GM19397 (cell line): ENCODE measurements at regions not wholly inside any gene's neighbourhood (a gene's known extent, or its start where the extent isn't known, plus 50 kb on each side); places are given as distances from the start of the nearest gene placed in this dataset.

ENCODE experiments used
- ATAC-seq: cut with Tn5 transposase; IDR thresholded peaks from one replicate; pipeline ENCODE4 v1.9.1; 2021; ENCODE audit warnings: mild to moderate bottlenecking, moderate library complexity; ENCODE audit not compliant: unreplicated experiment

- no peak for ATAC-seq
These were observed 112.0 kb downstream of the TMCO5A start for GRCh38 chr15:38046257-38047051.

DNA sequence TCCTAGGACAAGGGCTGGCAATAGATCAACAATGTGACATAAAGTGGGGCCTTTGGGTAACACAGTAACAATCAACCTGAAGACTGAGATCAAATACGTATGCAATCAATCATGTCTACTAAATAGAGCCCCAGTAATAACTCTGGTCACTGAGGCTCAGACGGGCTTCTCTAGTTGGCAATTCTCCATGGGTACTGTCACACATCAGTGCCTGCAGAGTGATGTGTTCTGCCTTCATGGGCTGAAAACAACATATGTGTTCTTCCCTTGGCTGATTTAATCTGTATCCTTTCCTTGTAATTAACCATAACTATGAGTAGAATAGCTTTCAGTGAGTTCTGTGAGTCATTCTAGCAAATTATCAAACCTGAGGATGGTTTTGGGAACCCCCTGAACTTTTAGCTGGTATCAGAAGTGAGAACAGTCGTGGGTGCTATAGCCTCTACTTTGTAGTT lies 113.6 kb downstream of the TMCO5A start:
- ATAC-seq, result peak; percentile 70

DNA sequence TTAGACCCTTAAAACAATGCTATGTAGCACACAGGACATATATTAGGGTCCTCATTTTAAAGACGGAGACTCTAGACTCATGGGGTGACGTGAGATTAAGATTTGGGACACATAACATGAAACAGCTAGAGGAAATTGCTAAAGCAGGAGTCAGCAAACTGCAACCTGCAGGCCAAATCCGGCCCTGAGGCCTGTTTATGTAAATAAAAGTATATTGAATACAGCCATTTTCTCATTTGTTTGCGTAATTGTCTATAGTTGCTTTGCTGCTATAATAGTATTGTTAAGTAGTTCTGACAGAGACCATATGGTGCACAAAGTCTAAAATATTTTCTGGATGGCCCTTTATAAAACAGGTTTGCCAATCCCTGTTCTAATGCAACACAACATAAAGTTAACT lies 115.5 kb downstream of the TMCO5A start:
- no peak for ATAC-seq

GRCh38 chr15:38050529-38051448 lies 116.3 kb downstream of the TMCO5A start:
- no peak for ATAC-seq

DNA sequence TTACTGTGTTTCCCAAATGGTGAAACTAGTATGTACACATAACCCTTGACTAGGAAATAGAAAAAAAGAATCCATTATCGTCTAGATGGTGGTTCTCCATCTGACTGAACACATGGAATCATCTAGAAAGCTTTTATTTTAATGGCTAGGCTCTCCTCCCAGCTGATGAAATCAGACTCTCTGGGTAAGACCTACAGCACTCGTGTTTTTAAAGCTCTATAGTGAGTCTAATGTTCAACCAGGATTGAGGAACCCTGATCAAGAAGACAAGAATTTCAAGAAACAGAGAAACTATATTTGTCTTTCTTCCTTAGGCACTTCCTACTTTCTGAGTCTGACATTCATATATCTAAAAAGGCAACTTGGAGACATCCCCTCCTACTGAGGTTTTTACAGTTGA lies 118.8 kb downstream of the TMCO5A start:
- ATAC-seq, result no peak

DNA sequence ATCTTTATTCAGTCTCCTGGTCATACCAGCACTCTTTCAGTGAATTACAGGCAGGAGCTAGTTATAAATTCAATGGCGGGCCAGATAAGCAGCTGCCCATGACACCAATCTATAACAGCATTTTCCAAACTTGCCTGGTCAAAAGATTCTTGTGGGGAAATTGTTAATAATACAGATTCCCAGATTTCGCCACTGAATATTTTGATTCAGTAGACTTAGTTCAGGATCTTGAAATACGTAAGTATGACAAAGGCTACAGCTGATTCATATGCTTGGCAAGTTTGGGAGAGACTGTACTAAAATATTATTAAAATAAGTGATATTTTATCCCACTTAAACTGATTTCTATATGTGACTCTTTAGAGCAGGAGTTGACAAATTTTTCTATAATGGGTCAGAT lies 119.3 kb downstream of the TMCO5A start:
- ATAC-seq, result no peak

- ATAC-seq, result no peak
These were observed 120.0 kb downstream of the TMCO5A start for GRCh38 chr15:38054488-38054887.

GRCh38 chr15:38058596-38059075 lies 124.2 kb downstream of the TMCO5A start:
- no peak for ATAC-seq

DNA sequence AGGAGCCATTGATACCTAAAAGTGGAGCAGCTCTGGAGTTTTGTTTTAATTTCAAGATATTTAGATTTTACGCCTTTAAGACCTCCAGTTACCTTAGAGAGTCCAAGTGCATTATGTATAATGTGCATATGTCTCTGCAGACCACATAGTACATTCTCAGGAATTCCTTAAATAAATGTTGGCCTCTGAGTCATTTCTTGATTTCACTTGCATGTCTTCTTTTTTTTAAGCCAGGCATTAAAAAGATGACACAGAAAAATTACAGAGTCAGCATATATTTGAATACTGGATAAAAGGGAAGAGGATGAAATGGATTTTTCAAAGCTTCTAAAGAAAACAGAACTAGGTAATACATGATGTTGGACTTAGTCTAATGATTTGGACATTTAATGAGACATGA lies 125.2 kb downstream of the TMCO5A start:
- ATAC-seq, result no peak

DNA sequence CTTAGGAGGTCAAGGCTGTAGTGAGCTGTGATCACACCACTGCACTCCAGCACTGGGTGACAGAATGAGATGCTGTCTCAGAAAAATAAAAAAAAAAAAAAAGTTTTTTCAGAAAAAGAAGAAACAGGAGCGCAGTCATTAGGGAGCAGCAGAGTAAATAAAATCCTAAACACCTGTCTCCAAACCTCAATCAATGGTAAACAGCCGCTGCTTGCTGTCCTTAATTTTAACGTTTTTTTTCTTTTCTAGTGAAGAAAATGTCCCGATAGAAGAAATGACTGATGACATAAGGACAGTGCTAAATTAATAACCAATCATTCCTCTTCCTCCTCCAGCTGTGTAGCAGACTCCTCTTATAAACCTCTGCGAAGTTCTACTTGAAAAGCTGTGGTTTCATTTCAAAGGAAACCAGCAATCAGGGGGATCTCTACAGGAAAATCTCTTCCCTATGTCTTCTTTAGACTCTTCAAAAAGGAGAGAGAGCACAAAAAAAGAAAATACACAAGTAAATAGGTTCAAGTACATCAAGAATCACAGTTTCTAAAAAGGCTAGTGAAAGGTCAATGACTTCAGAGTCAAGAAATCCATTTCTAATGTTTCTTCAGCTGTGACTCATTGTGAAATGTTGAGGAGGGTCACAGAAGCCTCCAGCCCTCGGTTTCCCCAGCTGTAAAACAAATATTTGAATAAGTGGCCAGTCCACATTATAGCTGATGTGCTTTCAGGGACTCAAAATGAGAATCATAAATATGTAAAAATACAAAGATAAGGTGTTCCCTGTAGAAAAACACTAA lies 127.6 kb downstream of the TMCO5A start:
- no peak for ATAC-seq

DNA sequence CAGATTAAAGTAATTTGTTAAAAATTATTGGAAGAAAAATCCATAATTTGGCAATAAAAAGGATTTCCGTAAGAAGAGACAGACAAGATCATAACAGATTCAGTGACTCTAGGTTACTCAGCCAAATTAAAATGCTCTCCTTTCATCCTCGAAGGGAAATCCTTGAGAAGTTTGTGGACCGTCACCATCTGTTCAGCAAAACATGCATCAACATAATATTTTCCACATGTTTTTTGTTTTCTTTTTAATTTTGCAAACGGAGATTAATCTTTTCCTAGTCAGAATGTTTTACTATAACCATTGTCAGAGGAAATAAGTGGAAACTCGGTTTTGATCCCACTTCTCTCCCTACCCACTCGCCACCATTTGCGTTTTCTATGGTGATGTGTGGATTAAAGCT lies 128.3 kb downstream of the TMCO5A start:
- no peak for ATAC-seq

GRCh38 chr15:38065721-38066345 lies 131.4 kb downstream of the TMCO5A start:
- no peak for ATAC-seq

GRCh38 chr15:38066612-38067011 lies 132.2 kb downstream of the TMCO5A start:
- no peak for ATAC-seq

- peak; percentile 60 for ATAC-seq
These were observed 134.4 kb downstream of the TMCO5A start for GRCh38 chr15:38068626-38069391.

- ATAC-seq, result no peak
These were observed 135.1 kb downstream of the TMCO5A start for GRCh38 chr15:38069511-38070011.

DNA sequence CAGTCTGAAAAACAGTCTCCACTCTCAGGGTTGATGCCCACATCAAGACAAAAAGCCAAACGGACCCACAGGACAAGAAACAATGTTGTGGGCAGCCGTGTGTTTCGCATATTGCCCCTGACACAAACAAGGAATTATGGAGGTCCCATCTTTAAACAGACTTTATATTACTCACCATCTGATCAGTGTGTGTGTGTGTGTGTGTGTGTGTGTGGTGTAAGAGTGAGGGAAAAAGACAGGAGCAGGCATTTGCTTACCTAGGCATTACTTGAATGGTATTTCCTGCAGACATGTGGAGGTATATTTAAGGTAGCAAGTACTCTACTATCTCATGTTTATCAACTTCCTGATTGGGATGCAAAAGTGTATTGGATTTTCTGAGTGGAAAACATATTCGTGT lies 136.3 kb downstream of the TMCO5A start:
- no peak for ATAC-seq

DNA sequence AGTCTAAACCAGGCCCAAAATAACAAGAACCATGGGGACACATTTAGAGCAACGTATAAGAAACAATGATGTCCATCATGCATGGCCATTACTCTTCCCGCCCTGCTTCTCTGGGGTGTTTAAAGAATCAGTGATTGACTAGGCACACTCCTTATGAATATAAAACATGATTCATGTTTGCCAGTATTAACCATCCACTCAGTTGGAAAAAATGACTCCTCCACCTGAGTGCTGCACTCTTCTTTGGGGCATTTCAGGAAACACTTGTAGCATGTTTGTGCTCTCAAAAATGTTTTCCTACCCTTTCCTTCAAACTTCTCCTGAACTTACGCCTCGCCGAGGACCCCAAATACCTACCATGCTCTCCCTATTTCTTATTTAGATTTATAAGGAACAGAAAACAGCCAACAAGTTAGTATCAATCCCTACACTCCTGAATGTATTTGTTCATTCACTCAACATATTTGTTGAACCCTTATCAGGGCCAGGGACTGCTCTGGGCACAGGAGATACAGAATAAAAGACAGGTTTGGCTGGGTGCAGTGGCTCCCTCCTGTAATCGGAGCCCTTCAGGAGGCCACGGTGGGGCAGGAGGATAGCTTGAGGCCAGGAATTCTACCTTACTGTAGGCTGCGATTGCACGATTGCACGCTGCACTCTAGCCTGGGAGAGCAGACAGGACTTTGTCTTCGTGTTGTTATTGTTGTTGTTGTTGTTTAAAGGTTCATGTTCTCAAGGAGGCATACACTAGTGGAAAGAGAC lies 137.0 kb downstream of the TMCO5A start:
- no peak for ATAC-seq

GRCh38 chr15:38072007-38072347 lies 137.5 kb downstream of the TMCO5A start:
- ATAC-seq, result no peak
